Body of pancreas (tissue), 4 donors: ENCODE measurements at regions not wholly inside any gene's neighbourhood (a gene's known extent, or its start where the extent isn't known, plus 50 kb on each side); places are given as distances from the start of the nearest gene placed in this dataset.

Experiments
- POLR2A ChIP-seq, 3 donors: fragments of 450-650 bp; IDR thresholded peaks; one replicate each; pipeline ENCODE4 v1.6.1; 2016; ENCODE audit warnings: antibody characterized with exemption in 3 of 3, mild to moderate bottlenecking in 2 of 3
- TF ChIP-seq, protein P1 (sequence below), 7 experiments: fragments of 450-650 bp in 4 of 7; fragments of 200-600 bp in 3 of 7; sonication (generic) in 3 of 7; IDR thresholded peaks; one replicate each; pipeline ENCODE4 v1.5.1; 2016 to 2019; ENCODE audit warnings: antibody characterized with exemption in 7 of 7

DNA sequence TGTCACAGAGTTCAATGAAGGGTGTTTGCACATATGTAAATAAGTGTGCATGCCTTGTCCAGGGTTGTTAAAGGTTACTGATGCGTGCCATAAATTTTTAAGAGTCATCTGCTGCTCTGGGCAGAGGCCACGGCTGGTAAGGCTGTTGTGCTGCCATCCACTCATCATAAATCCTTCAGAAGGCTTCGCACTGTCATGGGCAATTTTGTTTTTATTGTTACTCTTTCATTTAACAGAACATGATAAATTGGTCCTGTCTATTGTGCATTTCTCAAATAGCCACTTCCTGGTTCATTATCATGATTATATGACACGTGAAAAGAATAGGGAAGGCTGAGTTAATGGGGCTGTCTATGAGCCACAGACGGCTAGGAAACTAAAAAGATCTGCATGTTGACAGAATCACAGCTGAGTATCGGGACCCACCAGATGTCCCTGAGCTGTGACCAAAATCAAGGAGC, 634.3 kb upstream of the SOX11 start:
- TF ChIP-seq, protein P1, sequence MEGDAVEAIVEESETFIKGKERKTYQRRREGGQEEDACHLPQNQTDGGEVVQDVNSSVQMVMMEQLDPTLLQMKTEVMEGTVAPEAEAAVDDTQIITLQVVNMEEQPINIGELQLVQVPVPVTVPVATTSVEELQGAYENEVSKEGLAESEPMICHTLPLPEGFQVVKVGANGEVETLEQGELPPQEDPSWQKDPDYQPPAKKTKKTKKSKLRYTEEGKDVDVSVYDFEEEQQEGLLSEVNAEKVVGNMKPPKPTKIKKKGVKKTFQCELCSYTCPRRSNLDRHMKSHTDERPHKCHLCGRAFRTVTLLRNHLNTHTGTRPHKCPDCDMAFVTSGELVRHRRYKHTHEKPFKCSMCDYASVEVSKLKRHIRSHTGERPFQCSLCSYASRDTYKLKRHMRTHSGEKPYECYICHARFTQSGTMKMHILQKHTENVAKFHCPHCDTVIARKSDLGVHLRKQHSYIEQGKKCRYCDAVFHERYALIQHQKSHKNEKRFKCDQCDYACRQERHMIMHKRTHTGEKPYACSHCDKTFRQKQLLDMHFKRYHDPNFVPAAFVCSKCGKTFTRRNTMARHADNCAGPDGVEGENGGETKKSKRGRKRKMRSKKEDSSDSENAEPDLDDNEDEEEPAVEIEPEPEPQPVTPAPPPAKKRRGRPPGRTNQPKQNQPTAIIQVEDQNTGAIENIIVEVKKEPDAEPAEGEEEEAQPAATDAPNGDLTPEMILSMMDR (IDR thresholded peaks at IDR 0.05): no peak
- TF ChIP-seq POLR2A (IDR thresholded peaks at IDR 0.05): no peak
